HG02973 (cell line): ENCODE measurements at regions not wholly inside any gene's neighbourhood (a gene's known extent, or its start where the extent isn't known, plus 50 kb on each side); places are given as distances from the start of the nearest gene placed in this dataset.

Source experiments
- ATAC-seq: cut with Tn5 transposase; IDR thresholded peaks from one replicate; pipeline ENCODE4 v1.9.1; 2021; ENCODE audit warnings: moderate library complexity; ENCODE audit not compliant: unreplicated experiment

- no peak for ATAC-seq
Observed at GRCh38 chr20:24277196-24277595, 192.2 kb upstream of the SYNDIG1 start.

GRCh38 chr20:24275946-24276705 is 193.3 kb upstream of the SYNDIG1 start:
- ATAC-seq = no peak

GRCh38 chr20:24273251-24273650 is 196.2 kb upstream of the SYNDIG1 start:
- no peak for ATAC-seq

- ATAC-seq = no peak
Observed at GRCh38 chr20:24261351-24261750, 208.1 kb upstream of the SYNDIG1 start.

- ATAC-seq = no peak
Observed at GRCh38 chr20:24257171-24257570, 212.3 kb upstream of the SYNDIG1 start.

GRCh38 chr20:24256307-24256706 is 213.1 kb upstream of the SYNDIG1 start:
- no peak for ATAC-seq

- no peak for ATAC-seq
Observed at GRCh38 chr20:24254480-24254879, 214.9 kb upstream of the SYNDIG1 start.

- ATAC-seq = no peak
Observed at GRCh38 chr20:24253321-24253720, 216.1 kb upstream of the SYNDIG1 start.

- no peak for ATAC-seq
Observed at GRCh38 chr20:24245094-24245493, 224.3 kb upstream of the SYNDIG1 start.

GRCh38 chr20:24242763-24243162 is 226.7 kb upstream of the SYNDIG1 start:
- no peak for ATAC-seq

- ATAC-seq = no peak
Observed at GRCh38 chr20:24241466-24241865, 228.0 kb upstream of the SYNDIG1 start.

GRCh38 chr20:24236963-24237362 is 232.5 kb upstream of the SYNDIG1 start:
- ATAC-seq = no peak

GRCh38 chr20:24236201-24236600 is 233.2 kb upstream of the SYNDIG1 start:
- no peak for ATAC-seq

- ATAC-seq = no peak
Observed at GRCh38 chr20:24235296-24236175, 233.9 kb upstream of the SYNDIG1 start.

GRCh38 chr20:24227600-24227999 is 239.0 kb upstream of the GGTLC1 start:
- ATAC-seq = no peak

- ATAC-seq = no peak
Observed at GRCh38 chr20:24212494-24212893, 223.9 kb upstream of the GGTLC1 start.

GRCh38 chr20:24211972-24212371 is 223.4 kb upstream of the GGTLC1 start:
- no peak for ATAC-seq

GRCh38 chr20:24210356-24210755 is 221.8 kb upstream of the GGTLC1 start:
- no peak for ATAC-seq

GRCh38 chr20:24208652-24209051 is 220.1 kb upstream of the GGTLC1 start:
- no peak for ATAC-seq

- no peak for ATAC-seq
Observed at GRCh38 chr20:24207803-24208300, 219.3 kb upstream of the GGTLC1 start.

- no peak for ATAC-seq
Observed at GRCh38 chr20:24206995-24207394, 218.4 kb upstream of the GGTLC1 start.
